ENCODE measurements at regions not wholly inside any gene's neighbourhood (a gene's known extent, or its start where the extent isn't known, plus 50 kb on each side); places are given as distances from the start of the nearest gene placed in this dataset.

DNA sequence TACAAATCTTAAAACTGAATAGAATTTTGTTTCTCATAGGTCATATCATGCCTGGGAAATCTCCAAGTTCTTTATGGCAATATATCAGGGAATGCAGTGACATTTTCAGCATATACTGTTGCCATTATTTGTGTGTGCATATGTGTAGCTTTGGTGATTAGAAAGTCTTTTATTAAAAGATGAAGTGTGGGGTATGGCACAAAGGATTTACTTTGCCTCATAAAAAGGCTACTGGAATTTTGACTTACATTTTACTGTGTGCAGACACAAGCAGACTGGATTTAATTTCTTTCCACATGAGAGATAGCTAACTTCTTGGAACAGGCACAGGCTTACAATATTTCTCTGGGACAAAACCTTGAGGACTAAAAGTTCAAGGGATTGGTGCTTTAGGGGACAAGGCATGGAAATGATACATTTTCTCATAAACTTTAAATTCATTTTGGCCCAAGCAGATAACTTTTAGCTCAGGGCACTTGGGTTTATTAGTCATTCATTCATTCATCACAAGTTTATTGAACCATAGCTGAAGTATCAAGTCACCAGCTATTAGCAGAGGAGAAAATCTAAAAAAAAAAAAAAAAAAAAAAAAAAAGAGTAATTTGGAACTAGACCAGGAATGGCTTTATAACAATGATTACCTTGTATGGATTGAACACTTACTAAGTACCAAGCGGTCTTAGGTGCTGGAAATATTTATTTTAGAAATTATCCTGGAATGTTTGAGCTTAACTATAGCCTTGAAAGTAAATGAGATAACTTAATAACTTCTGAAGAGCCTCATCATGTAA, 191.5 kb downstream of the SLIT2 start:
- DNase-seq: no peak
- Mint-ChIP-seq H3K4me1 (no peaks in the 10 kb centered on the region), H3K36me3 (no peaks in the 10 kb centered on the region), H3K9me3 (no peaks in the 10 kb centered on the region), H3K27me3 (peaks cover 2% of the 10 kb centered on the region), H3K27ac (no peak overlapping the region), H3K4me3 (no peak overlapping the region)

DNA sequence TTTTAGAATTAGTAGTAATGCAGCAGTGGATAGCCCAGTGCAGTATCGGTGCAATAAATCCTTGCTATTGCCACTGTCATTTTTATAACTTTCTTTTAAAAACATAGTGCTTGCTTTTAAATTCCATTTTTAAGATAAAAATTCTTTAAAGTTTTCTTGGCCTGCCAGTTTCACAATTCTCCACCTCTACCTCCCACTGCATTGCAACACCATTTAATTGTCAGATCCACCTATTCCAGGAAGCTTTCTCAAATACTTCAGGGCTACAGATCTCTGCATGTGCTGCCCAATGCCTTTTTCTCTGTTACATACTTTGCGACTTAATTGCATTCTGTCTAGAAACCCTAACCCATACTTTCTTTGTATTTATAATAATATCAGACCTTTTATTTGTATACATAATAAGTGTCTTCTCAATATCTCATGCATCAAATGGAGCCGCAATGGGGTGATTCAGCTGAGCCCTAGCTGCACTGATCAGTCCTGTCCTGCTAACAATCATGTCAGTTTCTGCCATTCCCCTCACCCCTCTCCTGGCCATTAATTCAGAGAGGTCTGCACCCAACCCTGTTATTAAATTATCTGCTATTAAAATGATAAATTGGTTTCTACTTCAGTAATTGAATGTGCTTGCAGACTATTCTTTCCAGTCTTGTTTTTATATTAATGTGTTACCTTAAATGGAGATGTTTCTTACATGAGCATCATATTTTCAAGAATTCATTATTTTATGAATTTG, 193.1 kb downstream of the SLIT2 start:
- DNase-seq: no peak
- no peaks in the 10 kb centered on the region for H3K4me1 Mint-ChIP-seq
- H3K4me3 Mint-ChIP-seq: no peak overlapping the region
- peaks cover 2% of the 10 kb centered on the region for H3K27me3 Mint-ChIP-seq
- no peak overlapping the region for H3K27ac Mint-ChIP-seq
- no peaks in the 10 kb centered on the region for H3K9me3 Mint-ChIP-seq
- no peaks in the 10 kb centered on the region for H3K36me3 Mint-ChIP-seq

DNA sequence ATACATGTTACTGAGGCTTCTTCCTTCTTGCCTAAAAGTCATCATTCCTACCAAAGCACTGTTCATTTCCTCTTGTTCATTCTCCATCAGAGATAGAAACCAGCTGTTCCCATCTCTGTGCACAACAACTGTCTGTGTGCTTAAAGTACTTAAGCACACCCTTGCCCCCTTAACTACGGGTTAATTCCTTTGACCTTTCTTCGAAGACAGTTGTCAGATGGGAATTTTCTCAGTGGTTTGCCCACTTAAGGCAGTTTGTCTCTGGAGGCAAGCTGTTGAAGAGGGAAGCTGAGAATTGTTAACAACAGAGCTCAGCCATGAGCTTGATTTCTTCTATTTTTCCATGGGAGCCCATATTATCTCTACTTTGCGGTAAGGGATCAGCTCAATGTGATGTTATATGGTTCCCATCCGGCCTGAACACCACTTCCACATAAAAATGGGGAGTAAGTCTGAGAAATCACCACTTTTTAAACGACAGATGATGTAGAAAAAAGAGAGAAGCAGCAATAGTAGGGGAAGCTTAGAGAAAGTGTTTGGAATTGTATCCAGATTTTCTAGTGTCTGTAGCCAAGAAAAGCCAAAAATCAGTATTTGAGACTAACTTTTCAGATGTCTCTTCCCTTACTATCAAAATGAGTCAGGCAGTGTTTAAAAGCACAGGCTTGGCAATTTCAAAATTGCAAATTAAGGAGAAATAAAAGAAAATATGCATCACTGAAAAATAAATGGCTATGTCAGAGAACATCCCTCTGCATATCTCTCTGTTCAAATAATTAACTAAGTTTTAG, 194.4 kb downstream of the SLIT2 start:
- no peak for DNase-seq
- Mint-ChIP-seq H3K9me3 (no peaks in the 10 kb centered on the region), H3K4me3 (no peak overlapping the region), H3K27ac (no peak overlapping the region), H3K36me3 (no peaks in the 10 kb centered on the region), H3K4me1 (no peaks in the 10 kb centered on the region), H3K27me3 (peaks cover 2% of the 10 kb centered on the region)

DNA sequence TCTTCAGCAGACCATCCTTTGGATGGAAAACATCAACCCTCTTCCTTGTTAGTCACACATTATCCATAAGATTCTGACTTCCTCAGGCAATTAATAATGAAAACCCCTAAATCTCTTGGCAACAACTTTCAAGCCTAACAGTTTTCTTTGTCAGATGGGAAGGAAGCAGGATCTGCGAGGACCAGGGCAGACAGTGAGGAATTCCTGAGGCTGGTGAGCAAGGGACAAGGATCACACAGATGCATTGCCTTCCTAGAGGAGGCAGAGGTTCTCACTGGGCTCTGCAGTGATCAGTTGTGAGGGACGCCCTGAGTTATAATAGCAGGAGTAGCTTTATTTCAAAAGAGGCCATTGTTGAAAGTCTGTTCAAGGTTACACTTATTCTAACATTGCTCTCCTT, 195.4 kb downstream of the SLIT2 start:
- Mint-ChIP-seq H3K27me3 (no peaks in the 10 kb centered on the region), H3K27ac (no peak overlapping the region), H3K36me3 (no peaks in the 10 kb centered on the region), H3K4me3 (no peak overlapping the region), H3K9me3 (no peaks in the 10 kb centered on the region), H3K4me1 (no peaks in the 10 kb centered on the region)
- no peak for DNase-seq

DNA sequence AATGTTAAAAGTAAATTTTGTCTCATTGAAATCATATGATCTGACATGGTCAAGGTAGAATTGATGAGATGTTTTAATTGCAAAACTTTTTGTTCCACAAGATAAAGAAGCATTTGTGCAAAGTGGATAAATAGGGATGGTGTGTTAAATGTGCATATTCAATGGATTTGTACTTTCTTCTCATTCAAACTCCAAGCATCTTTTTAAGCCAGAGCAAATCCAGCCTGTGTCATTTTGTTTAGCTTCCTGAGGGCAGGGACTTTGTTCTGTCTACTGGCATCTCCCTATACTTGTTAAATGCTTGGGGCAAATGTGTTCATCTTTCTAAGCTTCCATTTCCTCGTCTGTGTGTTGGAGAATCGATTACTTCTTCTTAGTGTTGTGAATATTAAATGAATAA, 200.3 kb downstream of the SLIT2 start:
- H3K4me3 Mint-ChIP-seq: no peak overlapping the region

DNA sequence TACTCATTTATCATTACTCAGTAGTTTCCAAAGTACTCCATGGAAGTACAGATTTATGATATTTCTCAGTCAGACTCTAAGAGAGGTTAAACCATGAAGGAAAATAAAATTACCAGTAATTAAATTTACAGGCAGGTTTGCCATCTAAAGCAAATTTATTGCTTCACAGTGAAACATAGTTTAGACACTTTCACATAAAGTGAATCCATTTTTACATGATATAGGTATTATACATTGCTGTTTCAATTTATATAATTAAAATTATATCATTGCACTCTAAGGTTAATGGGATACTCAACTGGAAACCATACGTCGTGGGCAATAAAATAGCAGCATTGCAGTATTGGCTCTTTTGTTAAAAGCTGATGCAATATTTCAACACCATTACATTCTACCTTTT, 202.8 kb downstream of the SLIT2 start:
- peaks cover 3% of the 10 kb centered on the region for H3K27me3 Mint-ChIP-seq
- H3K4me1 Mint-ChIP-seq: no peaks in the 10 kb centered on the region
- no peak overlapping the region for H3K4me3 Mint-ChIP-seq
- H3K36me3 Mint-ChIP-seq: no peaks in the 10 kb centered on the region
- no peak overlapping the region for H3K27ac Mint-ChIP-seq
- H3K9me3 Mint-ChIP-seq: no peaks in the 10 kb centered on the region
- DNase-seq: no peak

More for the DNA sequence above, 200.3 kb downstream of the SLIT2 start:
- Mint-ChIP-seq H3K27me3 (peaks cover 3% of the 10 kb centered on the region), H3K4me1 (no peaks in the 10 kb centered on the region), H3K9me3 (no peaks in the 10 kb centered on the region), H3K27ac (no peak overlapping the region), H3K36me3 (no peaks in the 10 kb centered on the region)
- no peak for DNase-seq

DNA sequence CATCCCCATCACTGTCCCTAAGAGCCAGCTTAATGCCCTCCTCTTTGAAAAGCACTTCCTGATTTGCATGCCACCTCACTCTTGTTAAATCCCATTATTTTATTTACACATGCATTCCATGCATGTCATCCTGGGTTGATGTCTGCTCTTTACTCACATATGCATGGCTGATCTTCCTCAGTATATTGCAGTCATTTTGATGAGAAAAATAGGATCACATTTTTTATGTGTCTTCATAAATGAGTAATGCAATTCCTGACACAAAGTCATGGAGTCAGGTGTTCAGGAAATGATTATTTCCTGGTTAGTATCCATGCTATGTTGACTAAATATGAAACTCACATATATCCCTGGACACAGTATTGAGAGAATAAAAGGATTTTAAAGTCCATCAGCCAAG, 204.7 kb downstream of the SLIT2 start:
- Mint-ChIP-seq H3K27me3 (peaks cover 3% of the 10 kb centered on the region), H3K36me3 (no peaks in the 10 kb centered on the region), H3K27ac (no peak overlapping the region), H3K4me3 (no peak overlapping the region), H3K4me1 (no peaks in the 10 kb centered on the region), H3K9me3 (no peaks in the 10 kb centered on the region)
- DNase-seq: no peak

DNA sequence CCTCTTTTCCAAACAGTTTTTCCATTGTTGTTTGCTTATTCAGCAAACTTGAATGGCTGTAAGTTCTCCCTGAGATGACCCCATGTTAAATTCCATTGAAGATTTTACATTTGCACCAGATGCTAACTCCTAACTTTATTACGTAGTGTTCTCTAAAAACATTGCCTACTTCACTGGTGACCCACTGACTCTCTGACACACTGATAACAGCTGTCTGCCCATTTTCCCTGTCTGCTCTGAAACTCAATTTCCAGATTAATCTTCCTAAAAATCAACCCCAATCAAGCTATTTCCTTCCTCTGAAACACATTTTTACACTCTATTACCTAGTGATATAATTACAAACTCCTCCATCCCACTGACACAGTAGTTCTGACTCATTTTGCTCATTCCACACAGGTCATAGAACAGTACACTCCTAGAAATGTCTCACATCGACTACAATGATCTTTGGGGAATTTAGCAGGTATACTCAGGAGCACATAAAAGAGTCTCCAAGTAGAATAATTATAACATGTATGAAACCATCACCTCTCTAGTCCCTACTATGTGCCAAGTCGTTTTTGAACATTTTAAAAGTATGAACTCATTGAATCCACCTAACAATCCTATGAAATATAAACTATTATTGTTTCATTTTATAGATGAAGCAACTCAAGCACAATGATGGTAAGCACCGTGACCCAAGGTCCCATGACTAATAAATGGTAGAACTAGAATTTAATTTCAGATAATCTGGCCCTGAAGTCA, 210.9 kb downstream of the SLIT2 start:
- Mint-ChIP-seq H3K4me1 (no peaks in the 10 kb centered on the region), H3K27ac (no peak overlapping the region), H3K4me3 (no peak overlapping the region), H3K36me3 (no peaks in the 10 kb centered on the region), H3K27me3 (no peaks in the 10 kb centered on the region), H3K9me3 (no peaks in the 10 kb centered on the region)
- DNase-seq: no peak

DNA sequence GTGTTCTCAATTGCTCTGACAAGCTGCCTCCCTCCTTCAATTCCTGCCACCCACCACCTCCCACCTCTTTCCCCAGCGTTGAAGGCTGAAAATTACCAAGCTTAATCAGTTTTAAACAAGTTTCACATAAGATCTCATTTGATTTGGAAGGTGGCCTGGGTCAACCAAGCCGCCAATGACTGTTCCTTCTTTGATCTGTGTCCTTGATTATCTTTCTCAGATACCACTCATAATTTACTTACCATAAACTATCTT, 211.4 kb downstream of the SLIT2 start:
- no peaks in the 10 kb centered on the region for H3K9me3 Mint-ChIP-seq
- no peak for DNase-seq
- no peaks in the 10 kb centered on the region for H3K27me3 Mint-ChIP-seq
- no peak overlapping the region for H3K4me3 Mint-ChIP-seq
- no peaks in the 10 kb centered on the region for H3K36me3 Mint-ChIP-seq
- H3K4me1 Mint-ChIP-seq: no peaks in the 10 kb centered on the region
- H3K27ac Mint-ChIP-seq: no peak overlapping the region

DNA sequence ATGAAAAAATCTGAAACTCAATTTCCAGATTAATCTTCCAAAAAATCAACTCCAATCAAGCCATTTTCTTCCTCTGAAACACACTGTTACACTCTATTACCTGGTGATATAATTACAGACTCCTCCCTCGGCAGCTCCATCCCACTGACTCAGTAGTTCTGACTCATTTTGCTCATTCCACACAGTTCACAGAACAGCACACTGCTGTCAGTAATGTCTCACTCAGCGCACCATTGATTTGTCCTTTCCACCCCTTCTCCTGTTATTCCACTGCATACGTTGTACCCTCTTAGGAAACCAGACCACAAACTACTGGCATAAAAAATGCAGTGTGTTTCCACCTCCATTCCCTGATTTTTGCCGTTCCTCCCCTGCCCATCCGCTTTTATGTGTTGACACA, 212.7 kb downstream of the SLIT2 start:
- no peaks in the 10 kb centered on the region for H3K4me1 Mint-ChIP-seq
- no peaks in the 10 kb centered on the region for H3K9me3 Mint-ChIP-seq
- H3K36me3 Mint-ChIP-seq: no peaks in the 10 kb centered on the region
- no peak for DNase-seq
- H3K27me3 Mint-ChIP-seq: no peaks in the 10 kb centered on the region
- H3K4me3 Mint-ChIP-seq: no peak overlapping the region
- H3K27ac Mint-ChIP-seq: no peak overlapping the region

DNA sequence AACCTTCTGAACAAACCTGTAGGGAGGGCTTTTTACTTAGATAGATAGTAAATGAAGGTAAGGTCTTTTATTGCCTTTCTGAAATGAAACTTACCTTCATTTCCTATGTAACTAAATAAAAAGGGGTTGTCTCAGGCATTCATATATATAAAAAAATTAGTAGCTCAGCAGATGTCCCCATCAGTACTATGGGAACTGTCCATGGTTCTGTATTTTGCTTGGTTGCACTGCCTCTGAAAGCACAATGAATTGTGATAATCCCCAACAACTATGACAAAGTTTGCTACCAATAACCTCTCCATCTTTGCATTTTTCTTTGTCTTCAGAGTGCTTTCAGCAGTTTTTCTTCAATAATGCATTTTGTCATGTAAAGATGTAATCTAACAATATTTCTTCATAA, 222.4 kb downstream of the SLIT2 start:
- Mint-ChIP-seq H3K36me3 (no peaks in the 10 kb centered on the region), H3K4me1 (no peaks in the 10 kb centered on the region), H3K4me3 (no peak overlapping the region), H3K27ac (no peak overlapping the region), H3K9me3 (no peaks in the 10 kb centered on the region), H3K27me3 (no peaks in the 10 kb centered on the region)
- no peak for DNase-seq

DNA sequence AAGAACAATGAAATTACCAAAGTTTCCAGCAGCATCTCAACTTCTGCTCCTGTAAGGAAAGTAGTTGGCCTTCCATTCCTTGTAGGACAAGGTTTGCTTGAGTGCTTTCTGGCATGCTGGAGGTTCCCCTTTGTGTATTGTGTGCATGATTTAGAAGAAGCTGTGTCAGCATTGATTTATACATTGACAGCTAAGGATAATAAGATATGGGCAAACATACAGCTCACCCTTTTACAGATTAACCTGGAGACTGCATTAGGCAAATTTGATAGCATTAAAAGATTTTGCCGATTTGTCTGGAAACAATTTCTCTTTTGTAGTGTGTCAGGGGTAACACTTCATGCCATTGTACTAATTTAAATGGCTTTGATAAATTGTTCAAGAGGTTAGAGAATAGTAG, 221.8 kb upstream of the PACRGL start:
- no peaks in the 10 kb centered on the region for H3K4me1 Mint-ChIP-seq
- no peaks in the 10 kb centered on the region for H3K36me3 Mint-ChIP-seq
- no peak for DNase-seq
- H3K9me3 Mint-ChIP-seq: no peaks in the 10 kb centered on the region
- no peak overlapping the region for H3K4me3 Mint-ChIP-seq
- no peak overlapping the region for H3K27ac Mint-ChIP-seq
- H3K27me3 Mint-ChIP-seq: no peaks in the 10 kb centered on the region

DNA sequence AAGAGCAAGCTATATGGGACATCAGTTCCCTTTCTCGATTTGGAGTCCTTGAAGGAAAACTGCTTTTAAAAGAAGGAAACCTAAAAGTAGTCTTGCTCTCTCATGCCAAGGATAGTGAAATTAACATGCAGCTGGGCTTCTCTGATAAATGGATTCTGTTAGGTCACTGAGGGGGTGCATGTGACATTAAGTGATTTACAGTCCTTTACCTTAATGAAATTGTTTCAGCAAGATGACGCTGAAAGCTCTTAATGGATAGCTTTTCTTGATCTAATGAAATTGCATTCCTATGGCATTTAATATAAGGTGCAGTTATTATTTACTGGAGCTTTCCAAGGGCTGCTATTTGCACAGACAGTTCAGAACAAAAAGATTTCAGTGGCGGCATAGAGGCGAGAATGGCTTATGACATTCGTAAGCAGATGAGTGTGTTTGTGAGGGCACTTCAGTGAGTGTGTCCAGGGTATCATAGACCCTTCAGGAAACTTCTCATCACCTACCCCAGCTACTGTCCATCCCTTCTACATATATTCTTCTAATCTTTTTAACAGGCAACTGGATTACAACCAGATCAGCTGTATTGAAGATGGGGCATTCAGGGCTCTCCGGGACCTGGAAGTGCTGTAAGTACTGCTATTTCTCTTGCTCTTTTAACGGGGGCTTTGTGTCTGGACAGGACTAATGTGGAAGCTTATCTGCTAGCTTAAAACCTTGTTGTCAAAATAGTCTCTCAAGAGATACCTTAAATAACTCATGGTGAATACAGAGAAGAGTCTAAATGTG, 219.9 kb upstream of the PACRGL start:
- no peak for DNase-seq
- Mint-ChIP-seq H3K9me3 (no peaks in the 10 kb centered on the region), H3K36me3 (no peaks in the 10 kb centered on the region), H3K4me1 (no peaks in the 10 kb centered on the region), H3K27me3 (no peaks in the 10 kb centered on the region), H3K4me3 (no peak overlapping the region), H3K27ac (no peak overlapping the region)

DNA sequence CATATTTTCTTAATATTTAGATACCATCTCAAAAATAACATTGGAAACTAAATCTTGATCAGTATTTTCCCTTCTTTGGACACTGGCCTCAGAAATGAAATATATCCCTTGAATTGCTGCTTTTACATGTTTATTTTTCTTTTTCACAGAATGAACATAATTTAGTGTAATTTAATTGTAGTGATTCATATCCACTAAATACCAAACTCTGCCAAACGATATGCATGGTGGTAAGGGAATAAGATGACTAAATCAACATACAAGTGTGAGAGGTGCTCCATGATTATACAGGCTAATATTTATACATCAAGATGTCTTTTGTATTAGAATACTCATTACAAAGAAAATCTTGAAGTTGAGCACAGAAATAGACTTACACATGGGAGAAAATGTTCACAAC, 216.8 kb upstream of the PACRGL start:
- no peaks in the 10 kb centered on the region for H3K9me3 Mint-ChIP-seq
- no peak overlapping the region for H3K4me3 Mint-ChIP-seq
- H3K27me3 Mint-ChIP-seq: no peaks in the 10 kb centered on the region
- DNase-seq: no peak
- H3K36me3 Mint-ChIP-seq: no peaks in the 10 kb centered on the region
- H3K4me1 Mint-ChIP-seq: no peaks in the 10 kb centered on the region
- H3K27ac Mint-ChIP-seq: no peak overlapping the region

Measured in activated naive CD8-positive, alpha-beta T cell treated with anti-CD3 and anti-CD28 coated beads for 36 hours (primary cell).